Neural cell (in vitro differentiated cells): ENCODE measurements at regions not wholly inside any gene's neighbourhood (a gene's known extent, or its start where the extent isn't known, plus 50 kb on each side); places are given as distances from the start of the nearest gene placed in this dataset.

Experiments
- H2AFZ ChIP-seq: fragments of 200-600, 300-800 bp; sonication (generic), shearing (Covaris generic); 2 replicates; pipeline ENCODE4 v1.6.0; 2014; ENCODE audit warnings: low read depth, mild to moderate bottlenecking, antibody characterized with exemption, low read length, moderate library complexity
- H3F3A ChIP-seq: fragments of 200-600 bp; shearing (Covaris generic); 2 replicates; pipeline ENCODE4 v1.6.1; 2016; ENCODE audit warnings: mild to moderate bottlenecking, moderate library complexity, mixed read lengths, antibody characterized with exemption, low read length; ENCODE audit not compliant: insufficient read depth, poor library complexity, severe bottlenecking
- H3K27ac ChIP-seq: fragments of 200-600, 300-800 bp; sonication (generic), shearing (Covaris generic); 2 replicates; pipeline ENCODE4 v1.5.1; 2014; ENCODE audit warnings: mild to moderate bottlenecking, low read length, moderate library complexity
- H3K27me3 ChIP-seq: fragments of 300-800, 200-600 bp; sonication (generic), shearing (Covaris generic); 2 replicates; pipeline ENCODE4 v1.6.0; 2014; ENCODE audit warnings: mild to moderate bottlenecking, low read depth, low read length, moderate library complexity; ENCODE audit not compliant: insufficient read depth
- H3K36me3 ChIP-seq: fragments of 300-800, 200-600 bp; sonication (generic), shearing (Covaris generic); 2 replicates; pipeline ENCODE4 v1.5.1; 2014; ENCODE audit warnings: mild to moderate bottlenecking, antibody characterized with exemption, low read length, moderate library complexity; ENCODE audit not compliant: insufficient read depth
- H3K4me2 ChIP-seq: fragments of 300-800, 200-600 bp; sonication (generic), shearing (Covaris generic); 2 replicates; pipeline ENCODE4 v1.6.0; 2014; ENCODE audit warnings: mild to moderate bottlenecking, low read length
- H3K4me3 ChIP-seq: fragments of 300-800, 200-600 bp; sonication (generic), shearing (Covaris generic); 2 replicates; pipeline ENCODE4 v1.5.1; 2014; ENCODE audit warnings: mild to moderate bottlenecking, low read length, moderate library complexity
- H3K79me2 ChIP-seq: fragments of 200-600 bp; shearing (Covaris generic); replicated peaks from 2 replicates; pipeline ENCODE4 v1.6.0; 2014; ENCODE audit warnings: mild to moderate bottlenecking, low read length, moderate library complexity; ENCODE audit not compliant: insufficient read depth
- H3K9ac ChIP-seq: fragments of 300-800, 200-600 bp; sonication (generic), shearing (Covaris generic); 2 replicates; pipeline ENCODE4 v1.6.1; 2016; ENCODE audit warnings: mild to moderate bottlenecking, low read length, mixed read lengths
- H3K9me2 ChIP-seq: fragments of 200-600 bp; shearing (Covaris generic); 2 replicates; pipeline ENCODE4 v1.6.1; 2016; ENCODE audit warnings: mild to moderate bottlenecking, low read length, mixed read lengths; ENCODE audit not compliant: insufficient read depth
- H3K9me3 ChIP-seq: fragments of 200-600, 300-800 bp; sonication (generic), shearing (Covaris generic); 2 replicates; pipeline ENCODE4 v1.6.1; 2016; ENCODE audit warnings: mild to moderate bottlenecking, mixed run types, low read length, moderate library complexity, mixed read lengths
- H4K20me1 ChIP-seq: fragments of 200-600 bp; shearing (Covaris generic); 2 replicates; pipeline ENCODE4 v1.6.1; 2016; ENCODE audit warnings: mild to moderate bottlenecking, mixed run types; ENCODE audit not compliant: insufficient read depth
- EP300 ChIP-seq: fragments of 450-650 bp; conservative IDR thresholded peaks from 2 replicates; pipeline ENCODE4 v1.6.1; 2014; ENCODE audit warnings: antibody characterized with exemption, mild to moderate bottlenecking, moderate library complexity; ENCODE audit not compliant: poor library complexity, severe bottlenecking
- EZH2 ChIP-seq: fragments of 200-600, 300-800 bp; shearing (Covaris generic), sonication (generic); IDR thresholded peaks from 2 replicates; pipeline ENCODE4 v1.6.1; 2014; ENCODE audit warnings: antibody characterized with exemption, low read length, borderline replicate concordance, mild to moderate bottlenecking; ENCODE audit not compliant: insufficient read depth, poor library complexity, severe bottlenecking
- MXI1 ChIP-seq: fragments of 450-650 bp; conservative IDR thresholded peaks from 2 replicates; pipeline ENCODE4 v1.6.1; 2014; ENCODE audit warnings: antibody characterized with exemption, mild to moderate bottlenecking; ENCODE audit not compliant: poor library complexity, severe bottlenecking
- POLR2AphosphoS5 ChIP-seq: IDR thresholded peaks from 2 replicates; pipeline ENCODE4 v1.6.1; 2012
- RAD21 ChIP-seq: fragments of 450-650 bp; conservative IDR thresholded peaks from 2 replicates; pipeline ENCODE4 v1.6.1; 2014; ENCODE audit warnings: antibody characterized with exemption, mild to moderate bottlenecking, moderate library complexity
- SMC3 ChIP-seq: fragments of 450-650 bp; conservative IDR thresholded peaks from 2 replicates; pipeline ENCODE4 v1.6.1; 2014; ENCODE audit warnings: antibody characterized with exemption, mild to moderate bottlenecking, moderate library complexity; ENCODE audit not compliant: poor library complexity
- TAF1 ChIP-seq: IDR thresholded peaks from 2 replicates; pipeline ENCODE4 v1.6.1; 2012; ENCODE audit warnings: low read depth
- TF ChIP-seq, protein P1 (sequence below): IDR thresholded peaks from 2 replicates; pipeline ENCODE4 v1.6.1; 2012; ENCODE audit warnings: borderline replicate concordance
- TF ChIP-seq, protein P2 (sequence below): fragments of 450-650 bp; IDR thresholded peaks from 2 replicates; pipeline ENCODE4 v1.5.1; 2014; ENCODE audit warnings: antibody characterized with exemption, mild to moderate bottlenecking, moderate library complexity; ENCODE audit not compliant: poor library complexity, severe bottlenecking

DNA sequence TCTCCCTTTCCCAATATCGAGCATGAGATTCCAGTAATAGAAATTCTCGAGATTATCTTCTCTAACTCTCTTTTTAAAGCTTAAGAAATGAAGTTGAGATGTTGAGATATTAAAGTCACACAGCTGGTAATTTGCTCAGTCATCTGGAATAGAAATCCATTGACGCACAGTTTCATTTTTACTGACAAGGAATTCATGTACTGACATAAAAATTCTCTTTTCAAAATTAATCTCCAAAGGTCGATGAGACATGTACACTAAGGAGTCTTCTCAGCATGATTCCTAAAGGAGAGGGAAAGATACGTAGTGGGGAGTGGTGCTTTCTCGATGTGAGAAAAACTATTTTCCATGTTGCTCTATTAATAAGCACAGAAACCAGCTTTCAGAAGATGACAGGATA lies 1639.5 kb upstream of the MIR17HG start:
- Histone ChIP-seq H3K79me2 (no peaks in the 10 kb centered on the region), H3K27me3 (no peaks in the 10 kb centered on the region), H2AFZ (no peak overlapping the region), H3K4me3 (no peak overlapping the region), H3K27ac (peak overlapping the region; percentile 50), H3K9me2 (no peaks in the 10 kb centered on the region), H3K9me3 (no peaks in the 10 kb centered on the region), H3F3A (no peaks in the 10 kb centered on the region), H3K36me3 (no peaks in the 10 kb centered on the region), H4K20me1 (no peaks in the 10 kb centered on the region), H3K9ac (no peak overlapping the region), H3K4me2 (no peak overlapping the region)
- TF ChIP-seq SMC3, result no peak
- TF ChIP-seq, protein P1, sequence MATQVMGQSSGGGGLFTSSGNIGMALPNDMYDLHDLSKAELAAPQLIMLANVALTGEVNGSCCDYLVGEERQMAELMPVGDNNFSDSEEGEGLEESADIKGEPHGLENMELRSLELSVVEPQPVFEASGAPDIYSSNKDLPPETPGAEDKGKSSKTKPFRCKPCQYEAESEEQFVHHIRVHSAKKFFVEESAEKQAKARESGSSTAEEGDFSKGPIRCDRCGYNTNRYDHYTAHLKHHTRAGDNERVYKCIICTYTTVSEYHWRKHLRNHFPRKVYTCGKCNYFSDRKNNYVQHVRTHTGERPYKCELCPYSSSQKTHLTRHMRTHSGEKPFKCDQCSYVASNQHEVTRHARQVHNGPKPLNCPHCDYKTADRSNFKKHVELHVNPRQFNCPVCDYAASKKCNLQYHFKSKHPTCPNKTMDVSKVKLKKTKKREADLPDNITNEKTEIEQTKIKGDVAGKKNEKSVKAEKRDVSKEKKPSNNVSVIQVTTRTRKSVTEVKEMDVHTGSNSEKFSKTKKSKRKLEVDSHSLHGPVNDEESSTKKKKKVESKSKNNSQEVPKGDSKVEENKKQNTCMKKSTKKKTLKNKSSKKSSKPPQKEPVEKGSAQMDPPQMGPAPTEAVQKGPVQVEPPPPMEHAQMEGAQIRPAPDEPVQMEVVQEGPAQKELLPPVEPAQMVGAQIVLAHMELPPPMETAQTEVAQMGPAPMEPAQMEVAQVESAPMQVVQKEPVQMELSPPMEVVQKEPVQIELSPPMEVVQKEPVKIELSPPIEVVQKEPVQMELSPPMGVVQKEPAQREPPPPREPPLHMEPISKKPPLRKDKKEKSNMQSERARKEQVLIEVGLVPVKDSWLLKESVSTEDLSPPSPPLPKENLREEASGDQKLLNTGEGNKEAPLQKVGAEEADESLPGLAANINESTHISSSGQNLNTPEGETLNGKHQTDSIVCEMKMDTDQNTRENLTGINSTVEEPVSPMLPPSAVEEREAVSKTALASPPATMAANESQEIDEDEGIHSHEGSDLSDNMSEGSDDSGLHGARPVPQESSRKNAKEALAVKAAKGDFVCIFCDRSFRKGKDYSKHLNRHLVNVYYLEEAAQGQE, result peak; percentile 95
- TF ChIP-seq TAF1, result no peak
- TF ChIP-seq, protein P2, sequence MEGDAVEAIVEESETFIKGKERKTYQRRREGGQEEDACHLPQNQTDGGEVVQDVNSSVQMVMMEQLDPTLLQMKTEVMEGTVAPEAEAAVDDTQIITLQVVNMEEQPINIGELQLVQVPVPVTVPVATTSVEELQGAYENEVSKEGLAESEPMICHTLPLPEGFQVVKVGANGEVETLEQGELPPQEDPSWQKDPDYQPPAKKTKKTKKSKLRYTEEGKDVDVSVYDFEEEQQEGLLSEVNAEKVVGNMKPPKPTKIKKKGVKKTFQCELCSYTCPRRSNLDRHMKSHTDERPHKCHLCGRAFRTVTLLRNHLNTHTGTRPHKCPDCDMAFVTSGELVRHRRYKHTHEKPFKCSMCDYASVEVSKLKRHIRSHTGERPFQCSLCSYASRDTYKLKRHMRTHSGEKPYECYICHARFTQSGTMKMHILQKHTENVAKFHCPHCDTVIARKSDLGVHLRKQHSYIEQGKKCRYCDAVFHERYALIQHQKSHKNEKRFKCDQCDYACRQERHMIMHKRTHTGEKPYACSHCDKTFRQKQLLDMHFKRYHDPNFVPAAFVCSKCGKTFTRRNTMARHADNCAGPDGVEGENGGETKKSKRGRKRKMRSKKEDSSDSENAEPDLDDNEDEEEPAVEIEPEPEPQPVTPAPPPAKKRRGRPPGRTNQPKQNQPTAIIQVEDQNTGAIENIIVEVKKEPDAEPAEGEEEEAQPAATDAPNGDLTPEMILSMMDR, result no peak
- peak; percentile 55 for TF ChIP-seq POLR2AphosphoS5
- peak; percentile 91 for TF ChIP-seq EP300
- TF ChIP-seq MXI1, result no peak
- TF ChIP-seq EZH2, result no peak
- TF ChIP-seq RAD21, result peak; percentile 31

DNA sequence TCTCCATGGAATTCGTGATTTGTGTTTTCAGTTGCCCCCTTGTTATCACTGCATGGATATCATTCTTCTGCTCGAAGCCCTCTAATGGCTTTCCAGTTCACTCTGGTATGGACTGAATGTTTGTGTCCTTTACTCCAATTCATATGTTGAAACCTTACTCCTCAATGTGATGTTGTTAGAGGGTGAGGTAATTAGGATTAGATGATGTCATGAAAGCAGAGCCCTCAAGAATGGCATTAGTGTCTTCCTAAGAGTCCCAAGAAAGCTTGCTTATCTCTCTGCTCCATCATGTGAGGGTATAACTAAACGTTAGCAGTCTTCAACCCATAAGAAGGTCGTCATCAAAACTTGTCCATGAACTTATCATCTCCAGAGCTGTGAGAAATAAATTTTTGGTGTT lies 1626.3 kb upstream of the MIR17HG start:
- no peak for TF ChIP-seq EP300
- TF ChIP-seq POLR2AphosphoS5, result no peak
- TF ChIP-seq, protein P1, result no peak
- TF ChIP-seq, protein P2, result no peak
- no peak overlapping the region for H2AFZ ChIP-seq
- no peaks in the 10 kb centered on the region for H3K79me2 ChIP-seq
- H3K9ac ChIP-seq, result no peak overlapping the region
- H3K4me3 ChIP-seq, result no peak overlapping the region
- H3K27me3 ChIP-seq, result no peaks in the 10 kb centered on the region
- no peak overlapping the region for H3K4me2 ChIP-seq
- no peak overlapping the region for H3K27ac ChIP-seq
- H3K36me3 ChIP-seq, result no peaks in the 10 kb centered on the region
- H4K20me1 ChIP-seq, result no peaks in the 10 kb centered on the region
- H3F3A ChIP-seq, result no peaks in the 10 kb centered on the region
- H3K9me2 ChIP-seq, result no peaks in the 10 kb centered on the region
- H3K9me3 ChIP-seq, result no peaks in the 10 kb centered on the region
